Middle frontal gyrus (tissue), 1 donor: ENCODE measurements at regions not wholly inside any gene's neighbourhood (a gene's known extent, or its start where the extent isn't known, plus 50 kb on each side); places are given as distances from the start of the nearest gene placed in this dataset.

Source experiments
- DNase-seq: peaks from one replicate; pipeline ENCODE4 v3.0.0-alpha.2; 2015; ENCODE audit warnings: low spot score; ENCODE audit errors: extremely low spot score

DNA sequence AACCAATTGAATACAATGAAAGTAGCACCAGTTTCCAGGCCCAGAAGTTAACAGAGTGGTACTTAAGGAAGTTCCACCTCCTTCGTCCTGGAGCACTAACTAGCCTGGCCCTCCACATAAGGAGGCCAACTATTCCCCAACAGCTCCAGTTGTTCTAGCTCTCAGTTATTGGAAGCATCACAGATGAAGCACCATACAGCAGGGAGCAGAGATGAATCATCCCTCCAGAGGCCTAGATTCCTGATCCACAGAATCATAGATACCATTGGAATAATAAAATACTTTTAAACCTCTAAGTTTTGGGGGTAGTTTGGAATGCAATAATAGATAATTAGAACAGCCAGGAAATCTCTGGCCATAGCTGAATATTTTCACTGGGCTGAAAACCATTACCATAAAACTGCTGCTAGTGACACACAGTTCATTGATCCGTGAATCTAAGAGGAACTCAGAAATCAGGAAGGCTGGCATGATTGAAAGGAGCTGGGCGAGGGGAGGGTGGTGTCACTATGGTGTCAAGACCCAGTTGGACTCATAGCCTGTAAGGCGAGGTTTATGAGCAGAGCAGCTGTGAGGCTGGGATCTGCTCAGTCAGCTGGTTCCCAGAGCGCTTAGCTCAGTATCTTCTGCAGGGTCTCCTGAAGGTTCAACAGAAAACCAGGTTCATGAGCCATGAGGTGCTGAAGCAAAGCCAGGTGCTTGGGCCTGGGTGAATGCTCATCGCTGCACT lies 371.4 kb upstream of the TMTC1 start:
- no peak for DNase-seq

GRCh38 chr12:30153981-30154380 lies 370.2 kb upstream of the TMTC1 start:
- no peak for DNase-seq

DNA sequence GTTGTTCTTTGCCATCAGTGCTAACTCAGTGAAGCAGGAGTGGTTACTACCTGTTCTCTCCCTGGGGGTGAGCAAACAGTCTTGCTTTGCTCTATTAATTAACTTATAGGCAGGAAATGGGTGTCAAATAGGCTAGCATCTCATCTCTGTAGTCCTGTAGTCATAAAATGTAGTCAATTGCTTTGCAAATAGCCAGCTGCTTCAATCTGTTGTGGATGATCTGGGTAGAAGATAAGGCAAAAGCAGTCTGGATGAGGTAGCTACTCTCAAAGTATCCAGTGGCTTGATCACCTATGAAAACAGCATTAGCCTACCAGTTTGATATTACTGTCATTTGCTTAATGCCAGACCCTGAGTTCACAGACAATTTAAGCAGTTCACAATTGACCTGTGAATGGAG lies 369.0 kb upstream of the TMTC1 start:
- no peak for DNase-seq

GRCh38 chr12:30151831-30152230 lies 368.1 kb upstream of the TMTC1 start:
- DNase-seq: no peak

DNA sequence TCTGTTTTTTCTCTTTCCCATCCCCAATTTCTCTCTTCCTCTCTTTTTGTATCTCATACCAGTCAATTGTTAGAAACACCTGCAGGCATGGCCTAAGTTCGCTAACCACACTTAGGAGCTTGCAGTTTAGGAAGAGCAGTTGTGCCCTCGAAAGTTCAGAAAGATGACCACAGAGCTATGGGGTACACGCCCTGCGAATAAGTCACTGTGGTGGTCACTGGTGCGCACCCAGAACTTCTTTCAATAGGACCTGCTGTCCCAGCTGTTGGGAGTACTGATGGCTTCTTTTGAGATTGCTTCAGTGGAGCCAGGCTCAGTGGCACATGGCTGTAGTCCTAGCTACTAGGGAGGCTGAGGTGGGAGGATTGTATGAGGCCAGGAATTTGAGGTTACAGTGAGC lies 362.8 kb upstream of the TMTC1 start:
- DNase-seq: no peak

- no peak for DNase-seq
These were observed 361.9 kb upstream of the TMTC1 start for GRCh38 chr12:30145684-30146032.

DNA sequence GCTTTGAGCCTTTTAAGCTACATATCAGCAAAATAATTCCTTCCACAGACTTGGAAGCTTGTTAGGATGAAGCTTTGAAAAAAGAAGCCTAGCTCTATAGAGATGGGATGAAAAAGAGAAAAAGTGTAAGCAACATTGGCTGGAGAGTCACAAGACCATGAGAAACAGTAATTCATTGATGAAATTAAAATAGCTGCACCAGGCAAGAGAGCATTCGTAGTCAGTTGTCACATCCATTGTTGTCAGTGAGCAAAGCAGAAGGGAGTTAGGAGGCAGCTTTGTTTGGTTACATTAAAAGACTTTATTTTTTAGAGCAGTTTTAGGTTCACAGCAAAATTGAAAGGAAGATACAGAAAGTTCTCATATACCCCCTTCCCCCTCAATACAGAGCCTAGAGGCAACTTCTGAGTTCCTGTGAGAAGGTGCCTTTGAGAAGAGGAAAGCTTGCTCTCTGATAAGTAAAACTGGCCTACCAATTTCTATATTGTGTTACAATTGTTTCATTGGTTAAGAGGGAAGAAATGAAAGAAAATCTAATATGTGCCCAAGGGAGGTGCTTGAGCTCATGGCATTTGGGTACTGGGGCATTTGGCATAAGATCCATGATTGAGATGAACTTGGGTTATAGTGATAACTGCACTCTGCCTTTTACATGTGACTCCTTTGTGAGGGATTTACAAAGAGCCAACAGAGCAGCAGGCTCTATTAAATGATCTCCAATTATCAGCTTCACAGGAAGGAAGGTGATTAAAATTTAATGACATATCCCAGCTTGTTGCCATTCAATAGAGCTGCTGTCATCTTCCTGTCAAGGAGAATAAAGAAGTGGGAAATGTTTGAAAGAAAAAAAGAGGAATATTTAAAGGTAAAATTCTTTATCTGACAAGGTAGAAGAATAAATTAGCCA lies 361.3 kb upstream of the TMTC1 start:
- no peak for DNase-seq

DNA sequence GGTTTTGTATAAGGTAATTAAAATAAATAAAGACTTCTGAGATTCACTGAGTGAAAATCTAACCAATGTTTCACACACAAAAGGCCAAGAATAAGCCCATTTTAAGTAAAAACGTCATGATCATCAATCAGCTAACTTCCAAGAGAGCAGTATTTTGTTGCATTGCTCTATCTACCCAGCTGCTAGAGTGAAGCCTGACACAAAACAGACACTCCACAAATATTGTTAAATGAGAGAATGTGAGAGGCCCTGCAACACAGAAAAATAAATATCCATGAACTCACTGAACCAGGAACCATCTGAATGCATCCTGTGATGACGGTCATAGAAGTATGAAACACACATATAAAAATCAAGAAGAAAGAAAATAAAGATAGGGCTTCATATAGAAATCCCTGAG lies 358.6 kb upstream of the TMTC1 start:
- no peak for DNase-seq

GRCh38 chr12:30138483-30138882 lies 354.7 kb upstream of the TMTC1 start:
- no peak for DNase-seq

DNA sequence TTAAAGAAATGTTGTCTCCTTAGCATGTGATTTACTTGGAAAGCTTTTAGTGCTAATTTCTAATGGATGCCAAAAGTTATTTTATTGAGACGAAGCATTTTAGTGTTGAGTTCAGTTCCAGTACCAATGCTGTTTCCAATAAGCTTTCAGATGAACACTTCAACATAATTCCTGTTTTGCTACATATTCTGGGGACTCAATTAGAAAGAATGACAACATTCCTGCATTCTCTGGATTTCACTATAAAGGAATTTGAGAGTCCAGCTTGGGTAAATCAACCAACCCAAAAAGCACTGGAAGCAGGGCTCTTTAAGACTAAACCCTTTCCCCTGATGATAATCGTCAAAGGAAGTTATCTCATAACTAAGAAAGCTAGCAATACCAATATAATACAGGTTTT lies 353.0 kb upstream of the TMTC1 start:
- DNase-seq: no peak

DNA sequence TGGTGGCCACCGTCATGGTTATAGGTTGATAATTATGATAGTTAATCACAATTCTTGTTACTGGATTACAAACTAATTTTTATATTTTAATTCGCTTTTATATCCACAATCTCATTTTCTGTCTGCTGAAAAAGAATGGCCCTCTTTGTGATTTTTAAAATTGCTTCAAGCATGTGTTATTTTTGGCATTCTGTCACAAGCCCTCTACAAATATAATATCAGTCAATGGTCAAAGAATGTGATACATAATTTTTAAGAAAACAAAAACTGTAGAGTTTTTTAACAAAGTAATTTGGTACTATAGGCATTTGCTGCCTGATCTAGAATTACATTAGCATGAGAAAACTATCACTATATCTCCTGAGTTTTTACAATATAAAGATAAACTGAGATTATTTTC lies 352.0 kb upstream of the TMTC1 start:
- DNase-seq: no peak

DNA sequence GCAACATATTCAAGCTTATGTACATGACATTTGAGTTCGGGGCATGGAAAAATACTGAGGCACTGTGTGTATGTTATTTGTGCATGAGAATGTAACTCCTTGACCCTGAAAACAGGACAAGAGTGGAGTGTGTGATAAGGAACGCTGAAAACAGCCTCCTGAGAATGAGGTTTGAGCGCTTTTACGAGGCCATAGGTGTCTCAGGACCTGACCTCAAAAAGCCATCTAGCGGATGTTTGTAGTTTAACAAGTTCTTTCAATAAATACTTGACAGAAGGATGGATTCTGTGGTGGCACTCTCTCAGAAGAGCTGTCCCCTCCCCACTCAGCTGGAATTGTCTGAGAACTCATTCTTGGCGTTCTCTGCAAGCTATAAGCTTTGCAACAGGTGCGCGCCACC lies 350.5 kb upstream of the TMTC1 start:
- DNase-seq: no peak

DNA sequence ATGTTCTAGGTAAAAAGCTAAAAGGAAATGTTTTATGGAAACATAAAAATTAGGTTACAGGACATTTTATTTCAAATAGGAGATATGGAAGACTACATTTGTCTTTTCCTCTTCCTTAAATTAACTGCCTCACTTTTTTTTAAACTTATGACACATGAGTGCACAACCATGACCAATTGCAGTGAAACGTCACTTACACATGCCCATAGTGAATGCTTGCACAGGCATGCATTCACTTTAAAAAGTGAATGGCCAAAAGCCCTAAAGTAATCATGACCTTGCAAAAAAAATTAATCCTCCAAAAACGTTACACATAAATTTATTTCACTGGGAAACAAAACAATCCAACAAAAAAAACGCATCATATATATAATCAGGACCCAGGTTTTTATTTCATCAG lies 343.2 kb upstream of the TMTC1 start:
- DNase-seq: no peak

GRCh38 chr12:30120522-30120921 lies 336.8 kb upstream of the TMTC1 start:
- DNase-seq: no peak

DNA sequence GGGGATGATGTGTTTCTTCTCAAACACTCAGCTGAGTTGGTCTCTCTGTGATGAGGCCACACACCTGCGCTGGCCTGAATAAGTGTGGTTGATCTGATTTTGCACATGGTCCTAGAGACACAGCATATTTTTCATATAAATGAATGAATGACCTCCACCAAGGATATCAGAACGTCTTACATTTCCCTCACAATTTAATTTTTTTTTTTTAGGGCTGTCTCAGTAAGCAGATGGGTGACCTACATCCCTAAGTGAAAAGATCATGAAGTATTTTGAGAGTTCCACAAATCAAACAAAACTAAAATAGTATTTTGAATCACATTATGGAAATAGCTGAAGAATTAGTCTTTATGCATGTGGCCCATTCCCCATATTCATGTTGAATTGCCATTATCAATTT lies 333.7 kb upstream of the TMTC1 start:
- DNase-seq: no peak

GRCh38 chr12:30111719-30112118 lies 328.0 kb upstream of the TMTC1 start:
- no peak for DNase-seq

DNA sequence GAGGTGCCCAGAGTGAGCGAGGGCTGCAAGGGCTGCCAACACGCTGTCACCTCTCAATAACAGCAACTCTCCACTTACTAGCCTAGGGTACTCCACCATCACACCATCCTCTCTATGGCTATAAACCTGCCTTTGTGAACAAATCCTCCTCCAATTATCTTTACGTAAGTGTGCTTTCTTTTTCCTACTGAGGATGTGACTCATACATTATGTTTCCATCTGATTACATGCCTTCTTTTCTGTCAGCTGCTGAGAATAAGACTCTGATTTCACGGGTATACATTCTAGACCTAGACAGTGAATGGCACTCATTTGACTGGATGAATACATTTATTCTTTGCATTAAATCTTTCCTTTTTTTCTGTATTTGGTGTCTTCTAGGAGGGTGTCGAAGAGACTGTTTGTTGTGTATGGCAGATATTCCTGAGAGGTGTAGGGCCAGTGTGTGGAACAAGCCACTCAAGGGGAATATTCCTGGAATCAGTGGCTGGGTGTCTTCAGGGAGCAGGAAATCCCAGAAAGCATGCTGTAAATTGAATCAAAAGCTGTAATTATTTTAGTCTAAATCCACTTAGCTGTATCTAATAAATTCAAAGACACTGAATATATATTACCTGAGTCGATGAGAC lies 327.3 kb upstream of the TMTC1 start:
- no peak for DNase-seq

- DNase-seq: no peak
These were observed 326.8 kb upstream of the TMTC1 start for GRCh38 chr12:30110498-30110897.

DNA sequence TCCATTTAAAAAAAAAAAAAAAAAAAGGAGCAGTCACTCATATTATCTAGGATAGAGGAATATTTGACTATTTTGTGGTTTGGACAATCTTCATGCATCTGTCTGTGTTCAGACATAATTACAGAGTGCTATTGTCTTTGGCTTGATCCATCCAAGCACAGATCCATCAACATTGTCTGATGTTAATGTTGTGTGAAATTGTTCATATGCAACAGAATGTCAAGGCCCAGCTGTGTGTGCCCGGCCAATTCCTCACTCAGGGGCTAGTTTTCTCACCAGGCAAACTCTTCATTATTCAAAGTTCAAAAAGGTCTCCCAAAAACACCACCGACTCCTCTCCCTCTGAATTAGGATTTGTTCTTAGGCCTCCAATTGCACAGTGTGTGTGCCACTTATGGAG lies 324.9 kb upstream of the TMTC1 start:
- DNase-seq: no peak

- DNase-seq: no peak
These were observed 322.6 kb upstream of the TMTC1 start for GRCh38 chr12:30106204-30106965.

- DNase-seq: no peak
These were observed 321.8 kb upstream of the TMTC1 start for GRCh38 chr12:30105505-30105904.

DNA sequence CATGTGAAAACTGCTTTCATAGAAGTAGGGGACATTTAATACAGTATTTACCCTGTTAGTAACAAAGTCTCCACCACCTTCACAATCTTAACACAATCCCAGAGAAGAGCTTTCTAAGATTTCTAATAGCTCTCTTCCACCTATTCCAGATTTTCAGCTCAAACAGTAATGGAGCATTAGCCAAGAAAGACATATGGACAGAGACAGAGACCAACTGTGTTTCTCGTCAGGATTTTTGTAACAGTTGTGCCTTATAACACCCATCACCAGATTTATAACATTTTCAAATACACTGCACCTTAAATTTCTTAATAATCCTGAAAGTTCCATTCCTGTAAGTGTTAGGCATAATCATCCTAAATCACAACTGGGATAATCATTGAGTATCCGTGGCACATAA lies 321.2 kb upstream of the TMTC1 start:
- DNase-seq: no peak
